NCI-H2196 treated with DMSO at 0.1 percent for 48 hours (cell line): ENCODE measurements at regions not wholly inside any gene's neighbourhood (a gene's known extent, or its start where the extent isn't known, plus 50 kb on each side); places are given as distances from the start of the nearest gene placed in this dataset.

Experiments used
- DNase-seq: peaks from one replicate; lab custom pipeline; 2025; ENCODE audit not compliant: unreplicated experiment; lab: John Stamatoyannopoulos, UW

- DNase-seq: no peak
Observed at GRCh38 chr11:19595840-19596751, 116.5 kb upstream of the NAV2 start.

DNA sequence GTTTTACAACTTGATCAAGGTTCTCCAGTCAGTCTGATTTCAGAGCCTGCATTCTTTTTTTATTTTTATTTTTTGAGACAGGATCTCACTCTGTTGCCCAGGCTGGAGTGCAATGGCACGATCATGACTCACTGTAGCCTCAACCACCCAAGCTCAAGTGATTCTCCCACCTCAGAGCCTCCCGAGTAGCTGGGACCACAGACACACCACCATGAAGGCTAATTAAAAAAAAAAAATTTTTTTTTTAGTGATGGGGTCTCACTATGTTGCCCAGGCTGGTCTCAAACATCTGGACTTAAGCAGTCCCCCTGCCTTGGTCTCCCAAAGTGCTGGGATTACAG, 117.2 kb upstream of the NAV2 start:
- DNase-seq: no peak

- DNase-seq: no peak
Observed at GRCh38 chr11:19594326-19594725, 118.3 kb upstream of the NAV2 start.

GRCh38 chr11:19592842-19593241, 119.8 kb upstream of the NAV2 start:
- no peak for DNase-seq

DNA sequence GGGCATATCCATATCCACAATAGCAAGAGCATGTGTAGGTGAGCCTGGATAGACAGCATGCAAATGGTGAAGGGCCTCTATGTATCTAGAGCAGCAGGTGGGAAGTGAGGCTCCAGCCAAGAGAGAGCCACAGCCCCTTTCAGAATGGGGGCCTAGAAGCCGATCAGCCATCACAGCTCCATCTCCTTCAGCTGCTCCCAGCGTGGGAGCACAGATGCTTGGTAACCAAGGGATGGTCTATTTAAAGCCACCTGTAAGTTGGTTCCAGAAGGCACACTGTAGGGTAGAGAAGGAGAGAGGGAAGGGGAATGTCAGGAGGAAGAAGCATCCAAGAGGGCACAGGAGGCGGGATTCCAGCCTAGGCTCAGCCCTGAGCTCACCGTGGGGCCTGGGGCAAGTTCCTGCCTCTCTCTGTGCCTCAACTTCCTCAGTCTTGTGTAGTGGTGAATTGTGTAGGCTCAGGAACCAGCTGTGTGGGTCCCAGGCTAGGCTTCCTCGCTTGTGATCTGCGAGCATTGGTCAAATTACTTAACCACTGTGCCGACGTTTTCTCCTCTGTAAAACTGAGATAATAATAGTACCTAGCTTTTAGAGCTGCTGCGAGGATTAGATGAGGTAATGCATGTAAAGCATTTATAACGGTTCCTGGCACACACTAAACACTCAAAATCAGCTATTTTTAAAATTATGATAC, 122.9 kb upstream of the NAV2 start:
- DNase-seq: no peak

GRCh38 chr11:19587979-19588378, 124.7 kb upstream of the NAV2 start:
- DNase-seq: no peak

DNA sequence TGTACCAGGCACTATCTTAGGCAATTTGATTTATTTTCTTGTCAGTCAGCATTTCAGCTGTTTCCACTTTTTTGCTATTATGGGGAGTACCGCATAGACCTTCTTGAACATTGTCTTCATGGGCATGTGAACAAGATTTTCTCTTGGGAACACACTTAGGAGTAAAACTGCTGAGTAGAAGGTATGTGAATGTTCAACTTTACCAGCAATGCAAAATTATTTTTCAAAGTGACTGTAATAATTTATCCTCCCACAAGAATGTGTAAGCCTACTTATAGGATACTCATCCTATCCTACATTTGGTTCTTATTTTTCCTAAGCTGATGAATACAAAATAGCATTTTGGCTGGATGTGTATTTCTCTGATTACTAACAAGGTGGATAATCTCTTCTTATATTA, 132.0 kb upstream of the NAV2 start:
- no peak for DNase-seq

DNA sequence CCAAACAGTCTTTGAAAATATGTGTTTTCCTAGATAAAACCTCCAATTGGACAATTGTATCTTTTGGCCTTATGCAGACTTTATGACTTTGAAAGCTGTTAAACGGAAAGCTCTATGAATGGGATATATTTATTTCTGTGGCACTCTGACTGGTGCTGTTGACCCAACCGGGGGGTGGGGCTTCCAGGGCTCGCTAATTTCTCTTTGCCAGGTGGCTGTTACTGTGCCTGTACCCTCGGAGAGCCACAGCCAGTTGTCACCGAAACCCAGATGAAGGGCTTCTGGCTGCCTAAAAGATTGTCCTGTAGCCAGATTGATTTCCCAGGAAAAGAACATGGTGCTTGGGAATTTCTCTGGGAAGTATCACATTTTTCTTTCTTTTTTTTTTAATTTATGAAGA, 132.7 kb upstream of the NAV2 start:
- DNase-seq: no peak

DNA sequence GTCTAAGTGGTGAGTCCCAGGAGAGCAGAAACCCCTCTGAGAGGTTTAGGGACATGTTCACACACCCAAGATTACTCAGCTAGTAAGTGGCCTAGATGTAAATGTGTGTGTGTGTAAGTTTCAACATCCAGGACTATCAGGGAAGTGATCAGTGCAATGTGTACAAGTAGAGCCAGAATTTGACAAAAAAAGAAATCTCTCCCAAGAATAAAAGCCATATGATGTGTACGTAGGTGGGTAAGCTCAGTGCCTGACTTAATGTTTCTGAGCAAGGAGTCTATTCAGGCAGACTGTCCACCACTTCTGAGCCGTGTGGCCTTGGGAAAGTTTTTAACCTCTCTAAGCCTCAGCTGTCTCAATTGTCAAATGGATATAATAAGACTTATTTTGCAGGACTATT, 133.8 kb upstream of the NAV2 start:
- DNase-seq: no peak

DNA sequence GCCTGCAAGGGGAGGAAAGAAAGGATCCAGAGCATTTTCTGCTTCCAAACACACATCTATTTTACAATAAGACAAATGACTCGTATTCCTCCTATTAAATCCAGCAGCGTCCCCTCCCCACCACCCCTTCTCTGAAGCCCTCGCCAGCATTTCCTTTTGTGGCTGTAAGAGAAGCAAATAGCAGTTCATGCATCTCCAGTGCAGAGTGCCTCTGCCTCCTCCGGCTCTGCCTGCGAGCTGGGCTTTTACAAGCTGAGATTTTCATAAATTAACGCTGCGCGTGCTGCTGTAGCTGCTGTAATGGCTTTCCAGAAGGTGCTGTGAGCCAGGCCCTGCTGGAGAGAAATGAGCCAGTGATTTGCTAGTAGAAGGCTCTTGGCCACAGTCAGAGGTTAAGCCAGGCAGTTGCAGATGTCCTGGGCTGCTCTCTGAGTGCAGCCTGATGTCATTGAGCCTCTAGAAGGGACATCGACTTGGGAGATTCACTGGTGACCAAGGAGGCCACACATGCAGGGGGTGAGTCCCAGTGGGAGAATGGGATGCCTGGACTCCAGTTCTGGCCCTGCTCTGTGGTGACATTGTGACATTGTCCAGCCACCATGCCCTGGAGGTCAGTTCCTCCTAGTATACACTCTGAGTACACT, 134.5 kb upstream of the NAV2 start:
- peak; percentile 27 for DNase-seq

DNA sequence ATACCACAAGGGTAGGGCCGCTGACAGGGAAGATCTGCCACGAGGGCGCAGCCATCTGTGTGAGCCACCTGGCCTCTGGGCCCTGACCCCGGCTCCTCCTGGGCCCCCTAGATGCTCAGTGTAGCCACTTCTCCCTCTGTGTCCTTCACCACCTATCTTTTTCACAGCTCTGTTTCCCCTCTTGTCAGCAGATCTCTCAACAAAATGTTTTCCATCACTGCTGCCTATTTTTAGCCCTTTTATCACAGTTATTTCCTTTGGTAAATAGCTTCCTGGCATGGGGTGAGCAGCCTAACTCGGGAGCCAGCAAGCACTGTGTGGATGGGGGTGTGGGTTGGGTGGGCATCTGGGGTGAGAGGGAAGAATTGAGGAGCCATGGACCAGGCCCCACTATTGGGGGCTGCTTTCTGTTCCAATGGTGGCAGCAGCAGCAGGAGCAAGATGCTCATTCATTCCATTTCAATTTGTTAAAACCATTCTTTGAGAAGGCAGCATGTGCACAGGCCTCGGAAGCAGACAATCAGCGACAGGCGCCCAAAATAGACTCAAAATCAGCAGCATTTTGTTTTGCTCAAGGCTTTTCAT, 135.2 kb upstream of the NAV2 start:
- no peak for DNase-seq

DNA sequence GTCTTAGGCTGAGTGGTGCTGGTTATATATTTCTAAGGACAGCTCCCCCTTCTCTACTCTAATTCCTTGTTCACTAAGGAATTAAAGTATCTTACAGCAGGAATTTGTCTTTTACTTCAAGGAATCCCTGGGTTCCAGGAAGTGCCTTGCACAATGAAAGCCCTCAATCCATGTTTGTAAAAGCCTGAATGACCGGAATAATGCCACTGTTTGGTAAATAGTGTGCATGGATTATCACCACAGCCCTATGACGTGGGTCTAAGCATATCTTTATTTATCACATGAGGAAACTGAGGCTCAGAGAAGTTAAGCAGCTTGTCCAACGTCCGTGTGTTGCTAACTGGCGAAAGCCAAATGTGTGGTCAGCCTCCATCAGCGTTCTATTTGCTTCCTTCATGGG, 135.7 kb upstream of the NAV2 start:
- no peak for DNase-seq

DNA sequence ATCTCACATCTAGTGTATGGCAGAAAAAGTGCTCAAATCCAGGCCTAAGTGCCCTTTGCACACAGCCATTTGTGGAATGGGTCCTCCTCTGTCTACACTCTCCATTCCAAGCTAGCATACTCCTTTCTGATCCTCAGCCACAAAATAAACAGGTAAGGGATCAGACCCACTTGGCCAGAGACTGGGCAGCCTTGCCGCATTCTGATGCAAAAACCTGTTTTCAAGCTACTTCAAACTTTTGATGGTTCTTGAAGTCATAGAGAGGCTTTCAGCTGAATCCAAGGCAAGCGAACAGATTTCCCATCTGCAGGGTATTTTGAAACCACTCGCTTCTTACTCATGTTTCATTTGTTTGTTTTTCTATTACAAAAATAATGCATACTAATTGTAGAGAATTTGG, 136.6 kb upstream of the NAV2 start:
- no peak for DNase-seq

DNA sequence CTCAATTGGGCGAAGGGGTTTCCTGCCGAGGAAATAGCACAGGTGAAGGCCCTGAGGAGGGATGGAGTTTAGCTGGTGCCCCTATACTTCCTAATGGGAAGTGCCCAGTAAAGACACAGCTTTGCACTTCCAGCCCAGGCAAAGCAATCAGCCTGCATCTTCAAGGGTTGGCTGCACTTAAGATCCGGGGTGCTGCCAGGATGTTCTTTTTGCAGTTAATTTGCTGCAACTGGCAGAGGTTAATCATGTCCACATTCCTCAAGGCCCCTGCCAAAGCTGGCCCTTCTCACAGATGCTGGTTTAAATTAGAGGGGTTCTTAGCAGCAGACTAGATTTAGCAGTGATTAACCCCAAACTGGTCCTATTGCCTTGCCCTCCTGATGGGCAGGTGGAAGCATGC, 137.7 kb upstream of the NAV2 start:
- no peak for DNase-seq

DNA sequence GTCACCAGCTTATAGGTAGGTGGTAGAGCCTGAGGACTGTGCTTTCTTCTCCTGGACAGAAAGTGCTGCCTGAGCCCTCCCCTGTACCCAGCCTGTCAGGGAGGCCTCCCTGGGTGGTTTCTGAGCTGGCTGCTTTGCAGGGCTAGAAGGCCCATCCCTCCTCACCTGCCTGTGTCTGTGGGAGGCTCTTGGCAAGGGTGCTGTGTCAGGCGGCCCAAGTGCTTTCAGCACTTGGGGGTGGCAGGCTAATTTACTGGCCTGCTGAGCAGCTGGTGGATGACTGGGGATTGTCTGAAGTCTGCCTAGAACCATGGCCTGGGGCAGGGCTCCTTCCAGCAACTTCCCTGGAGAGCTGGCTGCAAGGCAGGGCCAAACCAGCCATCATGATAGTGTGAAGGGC, 139.0 kb upstream of the NAV2 start:
- peak; percentile 50 for DNase-seq

DNA sequence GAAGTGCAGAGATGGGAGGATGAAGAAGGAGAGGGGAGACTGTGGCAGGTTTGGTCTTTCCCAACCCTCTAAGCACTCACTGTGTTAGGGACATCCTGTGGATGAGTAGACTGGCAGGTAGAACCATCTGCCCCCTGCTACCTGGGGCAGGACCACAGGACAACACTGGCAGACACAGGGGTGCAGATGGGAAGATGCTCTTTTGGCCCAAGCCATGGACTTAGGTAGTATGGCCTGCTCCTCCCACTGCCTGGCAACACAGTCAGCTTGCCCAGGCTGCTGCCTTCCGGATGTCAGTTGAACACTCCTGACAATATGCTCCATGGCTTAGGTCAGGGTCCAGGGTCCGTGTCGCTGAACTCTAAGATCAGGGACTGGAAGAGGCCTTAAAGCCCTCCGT, 140.7 kb upstream of the NAV2 start:
- DNase-seq: no peak

DNA sequence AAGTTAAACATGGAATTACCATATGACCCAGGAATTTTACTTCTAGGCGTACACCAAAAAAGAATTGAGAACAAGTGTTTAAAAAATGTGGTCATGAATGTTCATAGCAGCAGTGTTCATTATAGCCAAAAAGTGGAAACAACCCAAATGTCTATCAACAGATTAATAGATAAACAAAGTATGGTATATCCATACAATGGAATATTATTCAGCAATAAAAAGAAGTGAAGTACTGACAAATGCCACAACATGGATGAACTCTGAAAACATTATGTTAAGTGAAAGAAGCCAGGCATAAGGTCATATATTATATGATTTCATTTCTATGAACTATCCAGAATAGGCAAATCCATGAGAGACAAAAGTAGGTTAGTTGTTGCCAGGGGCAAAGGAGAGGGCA, 141.7 kb upstream of the NAV2 start:
- DNase-seq: no peak

- no peak for DNase-seq
Observed at GRCh38 chr11:19567996-19568395, 144.6 kb upstream of the NAV2 start.

DNA sequence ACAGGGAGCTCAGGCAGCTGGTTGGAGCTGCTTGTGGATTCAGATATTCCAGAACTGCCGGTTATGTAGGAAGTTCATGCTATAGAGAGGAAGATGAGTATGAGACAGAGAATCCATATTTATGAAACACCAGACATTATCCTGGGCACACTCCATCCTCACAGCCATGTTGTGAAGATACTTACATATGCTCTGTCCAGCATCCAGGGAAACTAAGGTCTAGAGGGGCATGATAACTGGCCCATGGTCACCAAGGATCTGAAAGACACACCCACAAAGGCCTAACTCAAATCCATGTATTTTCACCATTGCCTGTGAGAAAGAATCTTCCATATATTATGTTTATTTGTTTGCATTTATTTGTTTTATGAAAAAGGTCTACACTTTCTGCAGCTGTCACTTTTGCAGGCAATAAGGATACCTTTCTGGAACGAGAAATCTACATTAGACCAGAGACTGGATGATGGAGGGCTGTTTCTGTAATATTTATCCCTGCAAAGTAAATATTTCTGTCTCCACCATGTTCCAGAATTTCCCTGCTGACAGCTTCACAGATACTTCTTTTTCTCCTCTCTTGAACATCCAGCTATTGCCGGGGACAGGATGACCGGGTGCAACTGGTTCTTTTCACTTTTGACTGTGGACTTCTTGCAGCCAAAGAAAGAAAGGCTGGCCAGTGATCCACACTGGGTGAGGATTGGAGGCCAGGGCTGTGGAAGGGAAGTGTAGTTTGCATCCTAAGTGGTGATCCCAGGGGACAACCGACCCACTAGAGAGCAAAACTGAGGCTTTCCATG, 145.9 kb upstream of the NAV2 start:
- DNase-seq: no peak

- no peak for DNase-seq
Observed at GRCh38 chr11:19565639-19566038, 147.0 kb upstream of the NAV2 start.

DNA sequence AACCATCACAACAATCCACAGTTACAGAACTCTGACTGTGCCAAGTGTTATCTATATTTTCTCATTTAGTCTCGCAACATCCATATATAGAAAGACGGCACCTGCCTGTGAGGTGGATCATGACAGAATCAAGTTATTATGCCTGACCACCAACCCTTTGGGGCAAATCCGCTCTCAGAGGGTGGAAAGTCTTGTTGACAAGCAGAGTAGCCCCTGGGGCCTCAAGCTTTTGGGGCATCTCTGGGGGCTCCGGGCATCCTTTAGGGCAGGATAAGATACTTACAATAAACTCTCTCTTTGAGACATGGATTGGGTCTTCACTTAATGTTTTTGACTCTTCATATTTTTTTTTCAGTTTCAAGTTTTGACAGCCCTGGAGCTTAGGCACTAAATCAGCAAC, 150.5 kb upstream of the NAV2 start:
- no peak for DNase-seq
